OCI-LY1 (cell line): ENCODE measurements at regions not wholly inside any gene's neighbourhood (a gene's known extent, or its start where the extent isn't known, plus 50 kb on each side); places are given as distances from the start of the nearest gene placed in this dataset.
"Not testable (repeated sequence)": the region's sequence is repeated elsewhere in the genome, so short reads cannot be mapped to it uniquely, and the experiment has no call there.

Experiments
- H2AFZ ChIP-seq: fragments of 200-600 bp; sonication (generic), shearing (Covaris generic); 2 replicates; pipeline ENCODE4 v1.6.0; 2014; ENCODE audit warnings: antibody characterized with exemption, mild to moderate bottlenecking, low read length
- H3F3A ChIP-seq: fragments of 200-600 bp; sonication (generic), shearing (Covaris generic); 2 replicates; pipeline ENCODE4 v1.6.0; 2014; ENCODE audit warnings: mild to moderate bottlenecking, antibody characterized with exemption, low read length, moderate library complexity; ENCODE audit not compliant: insufficient read depth
- H3K27ac ChIP-seq: fragments of 200-600 bp; sonication (generic); 2 replicates; pipeline ENCODE4 v1.5.1; 2014; ENCODE audit warnings: low read length, mixed run types, mild to moderate bottlenecking, low read depth; ENCODE audit not compliant: poor library complexity, severe bottlenecking
- H3K27me3 ChIP-seq: fragments of 200-600 bp; sonication (generic); 2 replicates; pipeline ENCODE4 v1.6.0; 2014; ENCODE audit warnings: antibody characterized with exemption, mild to moderate bottlenecking, low read length, moderate library complexity; ENCODE audit not compliant: insufficient read depth
- H3K36me3 ChIP-seq: fragments of 200-600 bp; sonication (generic); 2 replicates; pipeline ENCODE4 v1.6.1; 2014; ENCODE audit warnings: mild to moderate bottlenecking, antibody characterized with exemption, low read length, moderate library complexity, mixed read lengths; ENCODE audit not compliant: insufficient read depth
- H3K4me1 ChIP-seq: fragments of 200-600 bp; sonication (generic); 2 replicates; pipeline ENCODE4 v1.5.1; 2014; ENCODE audit warnings: mild to moderate bottlenecking, low read length, moderate library complexity; ENCODE audit not compliant: insufficient read depth, severe bottlenecking
- H3K4me2 ChIP-seq: fragments of 200-600 bp; sonication (generic), shearing (Covaris generic); 2 replicates; pipeline ENCODE4 v1.6.1; 2014; ENCODE audit warnings: low read length
- H3K4me3 ChIP-seq: fragments of 200-600 bp; sonication (generic); 2 replicates; pipeline ENCODE4 v1.5.1; 2014; ENCODE audit warnings: low read length, low read depth, mild to moderate bottlenecking, mixed read lengths; ENCODE audit not compliant: poor library complexity, severe bottlenecking
- H3K79me2 ChIP-seq: fragments of 200-600 bp; shearing (Covaris generic); 2 replicates; pipeline ENCODE4 v1.6.1; 2016; ENCODE audit warnings: mixed run types, low read length, mixed read lengths; ENCODE audit not compliant: insufficient read depth
- H3K9ac ChIP-seq: fragments of 200-600 bp; sonication (generic), shearing (Covaris generic); 2 replicates; pipeline ENCODE4 v1.6.1; 2014; ENCODE audit warnings: mild to moderate bottlenecking, low read length, mixed read lengths
- H3K9me2 ChIP-seq: fragments of 200-600 bp; sonication (generic), shearing (Covaris generic); 2 replicates; pipeline ENCODE4 v1.6.1; 2014; ENCODE audit warnings: low read depth, mild to moderate bottlenecking, low read length, mixed read lengths
- H3K9me3 ChIP-seq: fragments of 200-600 bp; shearing (Covaris generic); 2 replicates; pipeline ENCODE4 v1.6.1; 2014; ENCODE audit warnings: low read length, mixed read lengths
- H4K20me1 ChIP-seq: fragments of 200-600 bp; sonication (generic), shearing (Covaris generic); 2 replicates; pipeline ENCODE4 v1.6.0; 2016; ENCODE audit warnings: mild to moderate bottlenecking, low read length; ENCODE audit not compliant: insufficient read depth
- CTCF ChIP-seq: fragments of 200-600 bp; sonication (generic), shearing (Covaris generic); IDR thresholded peaks from 2 replicates; pipeline ENCODE4 v1.5.1; 2017; ENCODE audit warnings: mild to moderate bottlenecking, antibody characterized with exemption, low read length, moderate library complexity, mixed read lengths
- EZH2 ChIP-seq: fragments of 200-600 bp; sonication (generic), shearing (Covaris generic); IDR thresholded peaks from 2 replicates; pipeline ENCODE4 v1.8.0; 2017; ENCODE audit warnings: borderline replicate concordance, mixed run types, mild to moderate bottlenecking, antibody characterized with exemption, low read length, moderate library complexity, mixed read lengths

GRCh38 chr4:72761368-72762038 is 192.5 kb upstream of the ADAMTS3 start:
- no peak for TF ChIP-seq EZH2
- no peak for TF ChIP-seq CTCF
- no peaks in the 10 kb centered on the region for H4K20me1 ChIP-seq
- H3K27me3 ChIP-seq = no peaks in the 10 kb centered on the region
- H3K9me2 ChIP-seq = no peaks in the 10 kb centered on the region
- H3K9me3 ChIP-seq = no peaks in the 10 kb centered on the region
- no peaks in the 10 kb centered on the region for H3K4me1 ChIP-seq
- H2AFZ ChIP-seq = no peak overlapping the region
- no peak overlapping the region for H3K4me2 ChIP-seq
- no peak overlapping the region for H3K9ac ChIP-seq
- H3K36me3 ChIP-seq = no peaks in the 10 kb centered on the region
- no peak overlapping the region for H3K27ac ChIP-seq
- H3K79me2 ChIP-seq = no peaks in the 10 kb centered on the region
- H3F3A ChIP-seq = no peaks in the 10 kb centered on the region
- H3K4me3 ChIP-seq = no peak overlapping the region

- not testable (repeated sequence) for H3K9ac ChIP-seq, H3K4me2 ChIP-seq, H4K20me1 ChIP-seq, H3K27me3 ChIP-seq, H3F3A ChIP-seq, H3K79me2 ChIP-seq, H3K27ac ChIP-seq, H3K9me2 ChIP-seq, H3K9me3 ChIP-seq, H2AFZ ChIP-seq, H3K4me1 ChIP-seq, H3K36me3 ChIP-seq, H3K4me3 ChIP-seq
These were observed 184.4 kb upstream of the ADAMTS3 start for GRCh38 chr4:72753414-72753813.

- Histone ChIP-seq H3K4me2 (no peak overlapping the region), H3K79me2 (no peaks in the 10 kb centered on the region), H3K27ac (no peak overlapping the region), H3F3A (no peaks in the 10 kb centered on the region), H3K27me3 (no peaks in the 10 kb centered on the region), H3K9me3 (no peaks in the 10 kb centered on the region), H3K9me2 (no peaks in the 10 kb centered on the region), H4K20me1 (no peaks in the 10 kb centered on the region), H3K36me3 (no peaks in the 10 kb centered on the region), H2AFZ (no peak overlapping the region), H3K9ac (no peak overlapping the region), H3K4me1 (no peaks in the 10 kb centered on the region), H3K4me3 (no peak overlapping the region)
- TF ChIP-seq EZH2 = no peak
- TF ChIP-seq CTCF = no peak
These were observed 175.2 kb upstream of the ADAMTS3 start for GRCh38 chr4:72744103-72744725.

GRCh38 chr4:72743078-72743477 is 174.1 kb upstream of the ADAMTS3 start:
- no peak for TF ChIP-seq CTCF
- TF ChIP-seq EZH2 = no peak
- Histone ChIP-seq H4K20me1 (no peaks in the 10 kb centered on the region), H3K9ac (no peak overlapping the region), H3K79me2 (no peaks in the 10 kb centered on the region), H3F3A (no peaks in the 10 kb centered on the region), H3K36me3 (no peaks in the 10 kb centered on the region), H3K27ac (no peak overlapping the region), H3K27me3 (no peaks in the 10 kb centered on the region), H3K9me3 (no peaks in the 10 kb centered on the region), H3K4me3 (no peak overlapping the region), H3K4me2 (no peak overlapping the region), H3K4me1 (no peaks in the 10 kb centered on the region), H2AFZ (no peak overlapping the region), H3K9me2 (no peaks in the 10 kb centered on the region)
